B cell (primary cell): ENCODE measurements at regions not wholly inside any gene's neighbourhood (a gene's known extent, or its start where the extent isn't known, plus 50 kb on each side); places are given as distances from the start of the nearest gene placed in this dataset.
A peak's percentile ranks its signal among the peaks of the same experiment; 100 is the strongest.

Experiments
- ATAC-seq: fragments of 200-7000 bp; cut with Tn5 transposase; one replicate; pipeline ENCODE4 v1.10.0; 2021; ENCODE audit warnings: low read depth, mild to moderate bottlenecking, moderate number of reproducible peaks, moderate library complexity
- CTCF ChIA-PET: fragments of 350-600 bp; sonication (Branson Sonifier 250); formaldehyde crosslinking; loops from one replicate; lab custom pipeline; 2021; ENCODE audit warnings: antibody characterized with exemption, inconsistent platforms; lab: Charles Lee
- POLR2A ChIA-PET: fragments of 350-600 bp; sonication (Branson Sonifier 250); formaldehyde crosslinking; loops from one replicate; lab custom pipeline; 2021; ENCODE audit warnings: antibody characterized with exemption; lab: Charles Lee
- DNase-seq: peaks from one replicate; pipeline ENCODE4 v3.0.0; 2013
- H2AFZ ChIP-seq: 2 replicates; pipeline ENCODE4 v1.6.1; 2012; ENCODE audit warnings: mild to moderate bottlenecking, low read depth, low read length; ENCODE audit not compliant: insufficient read depth, poor library complexity, severe bottlenecking
- H3K27ac ChIP-seq, 2 donors: 1 replicate in 1 of 2; 2 replicates in 1 of 2; pipeline ENCODE4 v1.5.1; 2012 to 2013; ENCODE audit warnings: low read length in 2 of 2, mild to moderate bottlenecking in 2 of 2, moderate library complexity in 1 of 2
- H3K27me3 ChIP-seq, 4 experiments: fragments of 200-600 bp in 1 of 4; sonication (generic) in 1 of 4; replicated peaks in 1 of 4; 1 replicate in 2 of 4; 2 replicates in 2 of 4; pipeline versions ENCODE4 v1.6.1 to v1.7.0; 2013 to 2016; ENCODE audit warnings: low read length in 3 of 4, mild to moderate bottlenecking in 2 of 4, mixed read lengths in 1 of 4, moderate library complexity in 1 of 4; ENCODE audit not compliant: insufficient read depth in 4 of 4, control insufficient read depth in 3 of 4; ENCODE audit errors: control extremely low read depth in 1 of 4
- H3K36me3 ChIP-seq, 2 experiments: replicated peaks in 1 of 2; 1 replicate in 1 of 2; 2 replicates in 1 of 2; pipeline versions ENCODE4 v1.6.1 to v1.7.1; 2013; ENCODE audit warnings: low read length in 1 of 2; ENCODE audit not compliant: insufficient read depth in 2 of 2, control insufficient read depth in 1 of 2; ENCODE audit errors: control extremely low read depth in 1 of 2, extremely low read depth in 1 of 2
- H3K4me1 ChIP-seq, 2 donors: fragments of 200-600 bp in 1 of 2; sonication (generic) in 1 of 2; 1 replicate in 1 of 2; 2 replicates in 1 of 2; pipeline versions ENCODE4 v1.5.1 to v1.6.1; 2013 to 2017; ENCODE audit warnings: low read length in 2 of 2; ENCODE audit not compliant: control insufficient read depth in 2 of 2, insufficient read depth in 2 of 2
- H3K4me2 ChIP-seq: replicated peaks from 2 replicates; pipeline ENCODE3; 2012; ENCODE audit warnings: mild to moderate bottlenecking, low read depth, low read length; ENCODE audit not compliant: poor library complexity, severe bottlenecking
- H3K4me3 ChIP-seq, 5 experiments: fragments of 200-600 bp in 1 of 5; sonication (generic) in 1 of 5; 1 replicate in 3 of 5; 2 replicates in 2 of 5; pipeline versions ENCODE4 v1.5.1 to v1.7.0; 2011 to 2016; ENCODE audit warnings: low read length in 4 of 5, mild to moderate bottlenecking in 4 of 5, low read depth in 2 of 5, control low read depth in 1 of 5, moderate library complexity in 1 of 5; ENCODE audit not compliant: insufficient read depth in 1 of 5; ENCODE audit errors: control extremely low read depth in 1 of 5, extremely low read depth in 1 of 5
- H3K79me2 ChIP-seq: fragments of 200-600 bp; sonication (generic); one replicate; pipeline ENCODE4 v1.6.0; 2016; ENCODE audit warnings: low read length; ENCODE audit not compliant: control insufficient read depth, insufficient read depth
- H3K9ac ChIP-seq: fragments of 200-600 bp; sonication (generic); 2 replicates; pipeline ENCODE4 v1.6.1; 2017; ENCODE audit warnings: mild to moderate bottlenecking, low read length, moderate library complexity
- H3K9me3 ChIP-seq, 3 donors: one replicate each; pipeline versions ENCODE4 v1.6.1 to v1.7.1; 2013; ENCODE audit warnings: low read length in 2 of 3; ENCODE audit not compliant: control insufficient read depth in 2 of 3, insufficient read depth in 1 of 3; ENCODE audit errors: control extremely low read depth in 1 of 3
- H4K20me1 ChIP-seq: 2 replicates; pipeline ENCODE4 v1.6.0; 2012; ENCODE audit warnings: mild to moderate bottlenecking, low read length; ENCODE audit not compliant: insufficient read depth, control insufficient read depth, poor library complexity, severe bottlenecking
- H3K27ac Mint-ChIP-seq: one replicate; pipeline ENCODE4 v1.8.0; 2021; ENCODE audit warnings: mixed read lengths
- H3K27me3 Mint-ChIP-seq: one replicate; pipeline ENCODE4 v1.8.0; 2021; ENCODE audit warnings: mixed read lengths
- H3K4me1 Mint-ChIP-seq: one replicate; pipeline ENCODE4 v1.8.0; 2021; ENCODE audit warnings: mixed read lengths
- H3K4me3 Mint-ChIP-seq: one replicate; pipeline ENCODE4 v1.8.0; 2021; ENCODE audit warnings: mixed read lengths
- H3K9me3 Mint-ChIP-seq: one replicate; pipeline ENCODE4 v1.8.0; 2022; ENCODE audit warnings: mixed read lengths; ENCODE audit not compliant: insufficient read depth
- EZH2 ChIP-seq: IDR thresholded peaks from 2 replicates; pipeline ENCODE4 v1.6.1; 2012; ENCODE audit warnings: borderline replicate concordance, low read depth, mild to moderate bottlenecking, moderate library complexity, low read length; ENCODE audit not compliant: insufficient read depth, poor library complexity, severe bottlenecking
- WGBS: methylation state at CpG from one replicate; pipeline ENCODE4 v1.1.5; 2013; ENCODE audit warnings: missing lambda C conversion rate; ENCODE audit not compliant: insufficient coverage; 5-methylcytosine and 5-hydroxymethylcytosine counted together
- intact Hi-C: fragments of 100-400 bp; cut with micrococcal nuclease; formaldehyde crosslinking; loops from one replicate; pipeline ENCODE4 v1.10.0; 2022
- TF ChIP-seq, protein P1 (sequence below): fragments of 200-600 bp; IDR thresholded peaks from one replicate; pipeline ENCODE4 v1.8.0; 2022; ENCODE audit warnings: antibody characterized with exemption, mild to moderate bottlenecking

GRCh38 chr17:53122966-53123365, 699.8 kb upstream of the KIF2B start:
- CTCF ChIA-PET = no interaction called here
- Mint-ChIP-seq H3K4me3 (no peak overlapping the region), H3K9me3 (no peaks in the 10 kb centered on the region), H3K27me3 (no peaks in the 10 kb centered on the region), H3K4me1 (no peaks in the 10 kb centered on the region), H3K27ac (no peak overlapping the region)
- Histone ChIP-seq H3K27me3 (no peaks in the 10 kb centered on the region), H3K9ac (no peak overlapping the region), H4K20me1 (no peaks in the 10 kb centered on the region), H3K9me3 (no peaks in the 10 kb centered on the region), H3K36me3 (no peaks in the 10 kb centered on the region), H2AFZ (no peak overlapping the region), H3K4me3 (no peak overlapping the region), H3K27ac (no peak overlapping the region), H3K79me2 (no peaks in the 10 kb centered on the region), H3K4me1 (no peaks in the 10 kb centered on the region), H3K4me2 (no peak overlapping the region)
- TF ChIP-seq, protein P1, sequence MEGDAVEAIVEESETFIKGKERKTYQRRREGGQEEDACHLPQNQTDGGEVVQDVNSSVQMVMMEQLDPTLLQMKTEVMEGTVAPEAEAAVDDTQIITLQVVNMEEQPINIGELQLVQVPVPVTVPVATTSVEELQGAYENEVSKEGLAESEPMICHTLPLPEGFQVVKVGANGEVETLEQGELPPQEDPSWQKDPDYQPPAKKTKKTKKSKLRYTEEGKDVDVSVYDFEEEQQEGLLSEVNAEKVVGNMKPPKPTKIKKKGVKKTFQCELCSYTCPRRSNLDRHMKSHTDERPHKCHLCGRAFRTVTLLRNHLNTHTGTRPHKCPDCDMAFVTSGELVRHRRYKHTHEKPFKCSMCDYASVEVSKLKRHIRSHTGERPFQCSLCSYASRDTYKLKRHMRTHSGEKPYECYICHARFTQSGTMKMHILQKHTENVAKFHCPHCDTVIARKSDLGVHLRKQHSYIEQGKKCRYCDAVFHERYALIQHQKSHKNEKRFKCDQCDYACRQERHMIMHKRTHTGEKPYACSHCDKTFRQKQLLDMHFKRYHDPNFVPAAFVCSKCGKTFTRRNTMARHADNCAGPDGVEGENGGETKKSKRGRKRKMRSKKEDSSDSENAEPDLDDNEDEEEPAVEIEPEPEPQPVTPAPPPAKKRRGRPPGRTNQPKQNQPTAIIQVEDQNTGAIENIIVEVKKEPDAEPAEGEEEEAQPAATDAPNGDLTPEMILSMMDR = no peak
- TF ChIP-seq EZH2 = no peak
- intact Hi-C loops = no loop called here
- POLR2A ChIA-PET = no interaction called here
- DNase-seq (no peak), ATAC-seq (no peak)

DNA sequence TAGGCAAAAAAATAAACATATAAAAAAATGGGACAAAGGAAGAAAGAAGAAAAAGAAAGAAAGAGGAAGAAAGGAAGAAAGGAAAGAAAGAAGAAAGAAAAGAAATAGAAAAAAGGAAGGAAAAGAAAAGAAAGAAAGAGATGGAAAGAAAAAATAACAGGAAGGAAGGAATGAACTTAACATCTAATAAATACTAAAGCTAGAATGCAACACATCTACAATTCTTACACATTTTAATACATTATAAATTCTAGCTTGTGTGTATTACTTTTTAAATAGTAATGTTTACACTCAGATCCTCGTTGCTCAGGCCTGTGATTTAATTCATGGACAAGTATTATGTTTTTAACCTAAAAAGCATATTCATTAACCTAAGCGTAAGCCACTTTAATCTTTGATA, 703.0 kb upstream of the KIF2B start:
- H3K27ac ChIP-seq = no peak overlapping the region
- no peak overlapping the region for H2AFZ ChIP-seq
- ATAC-seq (no peak), DNase-seq (no peak)
- no peaks in the 10 kb centered on the region for H3K27me3 ChIP-seq
- TF ChIP-seq, protein P1 = peak; percentile 22
- TF ChIP-seq EZH2 = no peak
- ChIA-PET CTCF (no interaction called here), POLR2A (no interaction called here)
- no CpG with 5 or more reads among the region's 2 CpGs for WGBS
- peaks cover 3% of the 10 kb centered on the region for H3K9me3 Mint-ChIP-seq
- H3K4me2 ChIP-seq = no peak overlapping the region
- no peaks in the 10 kb centered on the region for H4K20me1 ChIP-seq
- peaks cover 0 to 8% (median 0%) of the 10 kb centered on the region in 3 donors for H3K9me3 ChIP-seq
- intact Hi-C loops = no loop called here
- no peak overlapping the region for H3K27ac Mint-ChIP-seq
- H3K4me3 ChIP-seq = no peak overlapping the region
- H3K4me3 Mint-ChIP-seq = no peak overlapping the region
- H3K36me3 ChIP-seq = no peaks in the 10 kb centered on the region
- no peaks in the 10 kb centered on the region for H3K27me3 Mint-ChIP-seq
- H3K4me1 ChIP-seq = no peaks in the 10 kb centered on the region
- no peaks in the 10 kb centered on the region for H3K79me2 ChIP-seq
- H3K4me1 Mint-ChIP-seq = no peaks in the 10 kb centered on the region
- H3K9ac ChIP-seq = no peak overlapping the region
